SK-MEL-5 (cell line): ENCODE measurements at regions not wholly inside any gene's neighbourhood (a gene's known extent, or its start where the extent isn't known, plus 50 kb on each side); places are given as distances from the start of the nearest gene placed in this dataset.

Experiments used
- DNase-seq: peaks from one replicate; pipeline ENCODE4 v3.0.0-alpha.2; 2016; ENCODE audit warnings: low read depth, low spot score
- in situ Hi-C: cut with HindIII; loops from 2 replicates; pipeline ENCODE4 v1.10.0; 2016; ENCODE audit warnings: low sequenced_read_pairs, high pct_unique_total_duplicates, low pct_unique_long_range_greater_than_20kb

DNA sequence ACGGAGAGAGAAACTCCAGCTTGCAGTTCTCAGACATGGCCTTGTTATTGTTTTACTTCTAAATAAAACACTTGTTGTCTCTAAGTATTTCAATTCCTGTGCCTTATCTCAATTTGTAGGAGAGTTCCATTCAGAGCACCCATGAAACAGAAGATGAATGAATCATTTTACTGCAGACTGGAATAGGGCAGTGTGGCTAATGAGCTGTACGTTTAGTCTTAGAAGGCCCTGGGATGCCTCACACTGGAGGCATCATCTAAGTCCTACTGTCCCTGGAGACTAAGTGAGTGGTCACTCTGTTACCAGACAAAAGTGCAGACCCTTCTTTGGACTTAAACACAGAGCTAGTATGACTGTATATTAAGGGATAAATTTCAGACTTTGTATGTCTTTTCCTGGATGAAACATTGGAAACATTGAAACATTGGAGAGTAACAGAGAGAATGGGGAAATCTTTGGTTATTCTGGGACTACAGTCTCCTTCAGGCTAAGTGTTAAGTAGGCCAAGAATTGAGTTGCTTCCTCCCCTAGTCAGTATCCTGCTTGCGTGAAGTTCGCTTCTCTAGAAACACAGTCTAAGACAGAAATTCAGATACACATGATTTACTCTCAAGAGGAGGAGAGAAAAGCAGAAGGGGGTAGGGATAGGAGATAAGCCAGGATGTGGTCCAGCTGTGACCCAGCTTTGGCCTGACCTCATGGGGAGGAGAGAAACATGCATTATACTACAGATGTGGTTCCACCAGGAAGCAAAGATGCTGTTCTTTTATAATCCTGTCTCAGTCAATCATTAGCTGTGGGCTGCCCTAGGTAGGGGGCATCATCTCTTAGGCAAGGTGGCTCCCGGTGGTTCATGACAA, 167.4 kb upstream of the BMP2 start:
- in situ Hi-C loops: no loop called here
- DNase-seq: no peak

DNA sequence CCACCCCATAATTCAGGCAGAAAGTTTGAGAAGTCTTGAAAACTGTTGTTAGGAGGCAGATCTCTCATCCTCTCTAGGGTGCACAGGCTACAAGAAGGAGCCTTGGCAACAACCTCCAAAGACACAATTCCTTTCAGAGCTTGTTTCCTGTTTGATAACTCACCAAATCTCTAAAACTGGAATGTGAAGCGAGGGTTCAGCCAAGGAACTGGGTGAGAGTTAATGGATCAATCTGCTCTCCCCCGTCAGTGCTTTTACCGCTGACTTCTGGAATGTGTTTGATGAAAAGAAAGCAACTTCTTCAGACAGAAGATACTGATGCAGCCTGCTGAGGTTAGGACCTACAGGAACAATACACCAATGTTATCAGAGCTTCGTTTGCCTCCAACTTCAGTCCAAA, 171.8 kb upstream of the BMP2 start:
- DNase-seq: no peak
- in situ Hi-C loops: no loop called here

DNA sequence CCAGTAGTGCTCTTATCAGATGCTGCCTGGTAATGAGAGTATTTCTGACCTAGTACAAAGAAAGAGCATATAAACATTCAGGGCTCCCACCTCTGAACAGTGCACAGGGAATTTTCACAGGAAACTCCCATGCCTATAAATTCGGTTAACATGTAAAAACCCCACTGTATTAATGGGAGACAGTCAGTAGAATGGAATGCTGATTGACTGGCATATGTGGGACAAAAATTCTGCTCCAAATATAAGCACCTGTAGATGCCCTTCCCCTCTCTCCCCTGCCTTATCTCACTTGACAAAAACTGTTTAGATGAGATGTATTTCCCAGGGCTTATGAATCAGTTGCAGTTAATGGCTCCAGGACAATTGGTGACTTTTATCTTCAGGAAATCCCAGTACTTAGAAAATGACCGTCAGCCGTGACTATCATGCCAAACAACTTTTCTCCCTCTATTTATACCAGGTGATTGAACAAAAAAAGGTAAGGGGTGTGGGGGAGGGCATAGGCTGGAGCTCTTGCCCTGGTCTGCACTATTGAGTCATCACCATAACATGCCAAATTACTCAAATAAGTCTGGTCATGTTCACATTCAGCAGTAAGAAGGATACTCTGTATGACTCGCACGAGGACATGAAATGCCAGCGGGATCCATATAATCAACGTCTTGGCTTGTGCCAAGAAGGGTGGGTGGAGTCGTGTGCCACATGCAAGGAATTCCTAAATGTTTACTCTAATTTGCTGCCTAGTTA, 176.4 kb upstream of the BMP2 start:
- no peak for DNase-seq
- in situ Hi-C loops: no loop called here

DNA sequence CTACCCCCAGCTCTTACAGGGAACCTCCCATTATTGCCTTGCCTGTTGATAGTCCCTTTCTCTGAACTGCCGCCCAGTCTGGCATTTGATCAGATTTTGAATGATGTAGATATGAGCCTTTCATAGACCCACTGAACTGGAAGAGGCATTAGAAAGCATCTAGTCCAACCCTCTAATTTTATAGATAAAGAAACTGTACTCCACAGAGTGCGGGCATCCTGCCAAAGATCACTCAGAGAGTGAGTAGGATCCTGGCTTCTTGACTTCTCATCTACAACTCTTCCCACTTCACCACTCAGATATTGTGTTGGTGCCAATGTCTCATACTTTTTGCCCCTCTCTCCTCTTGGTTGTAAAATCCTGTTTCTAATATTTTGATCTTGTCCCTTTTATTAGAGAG, 179.2 kb upstream of the BMP2 start:
- in situ Hi-C loops: no loop called here
- DNase-seq: no peak

DNA sequence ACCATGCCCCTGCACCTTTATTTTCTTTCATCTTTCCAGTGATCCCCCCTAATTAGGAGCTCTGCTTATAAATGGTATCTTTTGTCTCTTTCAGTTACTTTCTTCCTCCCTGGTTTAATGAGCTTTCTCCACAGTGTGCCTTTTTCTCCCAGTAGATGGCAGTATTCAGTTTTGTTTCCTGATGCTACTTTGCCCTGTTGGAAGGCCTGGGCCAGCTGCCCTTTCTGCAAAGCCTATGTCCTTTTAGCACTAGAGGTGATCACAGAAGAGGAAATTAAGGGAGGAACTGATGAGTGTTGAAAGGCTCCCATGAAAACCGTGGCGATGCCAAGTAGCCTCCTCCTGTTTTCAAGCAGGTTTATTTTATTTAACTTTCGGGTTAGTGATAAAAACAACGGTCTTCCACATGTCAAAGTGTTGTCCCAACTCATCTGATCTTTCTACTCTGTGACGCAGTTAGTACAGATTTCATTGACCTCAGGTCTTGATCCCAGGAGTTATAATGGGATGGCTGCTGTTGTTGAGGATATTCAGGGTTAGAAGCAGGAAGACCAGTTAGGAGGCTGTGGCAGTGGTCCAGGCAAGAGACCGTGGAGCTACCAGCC, 184.2 kb upstream of the BMP2 start:
- peak; percentile 82 for DNase-seq
- in situ Hi-C loops: no loop called here

DNA sequence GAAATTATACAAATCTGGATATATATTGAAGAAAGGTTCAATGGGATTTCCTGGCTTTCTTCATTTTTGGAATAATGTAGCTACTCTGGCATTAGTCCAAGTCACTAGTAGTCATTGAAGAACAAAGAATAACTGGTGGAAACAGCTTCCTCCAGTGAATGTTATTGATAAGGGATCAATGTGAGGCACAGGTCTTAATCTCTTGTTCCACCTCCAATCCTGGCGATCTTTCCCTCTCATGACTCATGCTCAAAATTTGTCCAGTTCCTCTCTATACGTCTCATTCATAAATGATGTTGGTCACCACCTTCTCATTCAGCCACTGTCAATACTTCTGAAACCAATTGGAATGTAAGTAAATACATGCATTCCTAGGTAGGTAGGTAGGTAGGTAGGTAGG, 185.0 kb upstream of the BMP2 start:
- in situ Hi-C loops: no loop called here
- no peak for DNase-seq

DNA sequence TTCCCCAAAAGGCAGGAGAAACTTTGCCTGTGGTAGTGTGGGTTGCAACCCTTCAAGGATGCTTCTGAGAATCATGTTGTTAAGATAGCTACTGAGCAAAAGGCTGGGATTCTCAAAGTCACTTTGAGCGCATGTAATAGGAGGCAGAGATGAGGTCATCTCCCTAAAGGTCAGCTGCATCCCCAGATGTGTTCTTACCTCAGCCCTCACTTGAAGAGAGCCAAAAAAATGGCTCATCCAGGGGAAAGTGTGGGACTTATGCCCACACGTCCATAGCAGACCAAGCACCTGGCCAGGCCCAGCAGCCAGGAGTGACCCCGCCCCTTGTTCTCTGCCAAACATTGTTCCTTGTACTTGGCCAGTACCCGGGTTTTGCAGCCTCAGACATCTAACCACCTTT, 187.0 kb upstream of the BMP2 start:
- in situ Hi-C loops: no loop called here
- no peak for DNase-seq

DNA sequence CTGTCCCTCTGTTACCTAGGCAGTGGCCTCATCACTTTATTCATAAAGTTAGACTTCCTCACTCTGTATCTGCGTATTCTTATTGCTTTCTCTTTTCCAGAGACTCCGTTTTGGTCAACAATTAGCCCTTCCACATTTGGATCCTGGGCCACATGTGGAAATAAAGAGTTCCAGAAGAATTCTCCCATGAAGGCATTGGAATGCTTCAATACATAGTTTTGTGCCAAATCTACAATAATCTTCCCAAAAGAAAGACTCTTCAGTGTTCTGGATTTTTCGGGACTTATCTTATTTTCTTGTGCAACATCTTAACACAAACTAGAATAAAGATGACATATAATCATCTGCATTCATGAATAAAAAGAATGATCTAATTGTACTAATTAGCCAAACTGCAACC, 187.7 kb upstream of the BMP2 start:
- no peak for DNase-seq
- in situ Hi-C loops: no loop called here

DNA sequence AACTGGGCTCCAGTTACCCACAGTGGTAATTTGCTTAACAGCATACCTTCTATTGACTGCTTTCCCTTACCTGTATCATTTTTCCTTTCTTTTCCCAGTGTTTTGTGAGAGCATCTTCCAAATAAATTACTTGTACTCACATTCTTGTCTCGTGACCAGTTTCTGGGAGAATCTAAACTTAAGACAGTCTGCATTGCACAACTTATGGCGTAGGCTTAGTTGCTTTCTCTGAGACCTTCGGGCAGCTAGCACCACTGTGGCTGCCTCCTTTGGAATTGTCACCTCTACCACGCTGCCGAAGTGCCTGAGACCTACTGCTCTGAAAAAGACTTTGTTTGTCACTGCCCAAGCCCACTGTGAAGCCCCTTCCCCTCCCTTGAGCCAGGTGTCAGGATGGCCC, 188.1 kb upstream of the BMP2 start:
- no peak for DNase-seq
- in situ Hi-C loops: no loop called here

DNA sequence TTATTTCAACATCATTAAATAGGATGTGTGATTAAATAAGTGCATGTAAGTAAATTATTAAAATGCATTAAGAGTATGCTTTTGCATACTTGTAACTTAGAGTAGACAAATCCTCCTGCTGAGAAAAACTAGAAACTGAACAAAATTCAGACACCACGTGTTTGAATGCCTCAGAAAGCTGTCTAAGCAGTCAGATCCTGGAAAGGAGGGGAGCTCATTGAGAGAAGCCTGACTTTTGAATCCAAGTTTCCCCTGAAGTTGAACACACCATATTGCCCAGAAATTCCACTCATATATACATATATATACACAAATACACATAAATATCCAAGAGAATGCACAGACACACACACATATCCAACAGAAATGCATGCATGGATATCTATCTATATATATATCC, 190.0 kb upstream of the BMP2 start:
- in situ Hi-C loops: no loop called here

DNA sequence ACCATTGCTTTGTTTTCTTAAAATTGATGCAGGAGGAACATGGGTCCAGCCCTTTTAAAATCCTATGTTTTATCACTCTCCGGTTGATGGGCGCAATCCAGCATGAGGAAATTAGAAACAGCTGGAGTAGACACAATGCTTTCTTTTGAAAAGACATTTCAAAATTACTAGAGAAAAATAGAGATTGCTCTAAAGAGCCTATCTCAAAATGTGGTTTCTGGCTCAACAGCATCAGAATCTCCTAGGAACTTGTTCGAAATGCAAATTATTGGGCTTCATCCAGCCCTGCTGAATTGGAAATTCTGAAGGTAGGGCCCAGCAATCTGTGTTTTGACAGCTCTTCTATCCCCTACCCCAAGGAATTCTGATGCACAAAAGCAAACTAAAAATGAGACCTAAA, 190.8 kb upstream of the BMP2 start:
- DNase-seq: no peak
- in situ Hi-C loops: no loop called here

More for the DNA sequence above, 190.0 kb upstream of the BMP2 start:
- DNase-seq: no peak

DNA sequence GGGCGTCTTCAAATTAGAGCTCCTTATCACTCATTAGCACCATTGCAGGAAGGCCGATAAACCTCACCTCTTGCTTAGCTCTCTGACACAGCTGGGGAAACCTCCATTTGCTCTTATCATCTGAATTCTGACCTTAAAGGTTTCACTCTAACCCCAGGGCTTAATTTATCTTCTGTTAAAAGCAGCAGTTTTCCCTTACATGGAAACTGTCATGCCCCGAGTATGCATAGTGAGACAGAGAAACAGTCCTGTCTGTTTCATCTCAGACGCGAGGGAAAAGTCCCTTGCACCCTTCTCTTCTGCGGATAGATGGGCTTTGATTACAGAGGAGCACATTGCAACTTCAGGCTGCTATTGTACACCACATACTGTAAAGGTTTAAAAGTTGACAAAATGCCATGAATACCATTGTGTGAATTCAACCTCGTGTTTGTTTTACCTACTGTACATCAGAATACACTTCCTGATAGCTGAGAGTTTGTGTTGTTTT, 191.5 kb upstream of the BMP2 start:
- in situ Hi-C loops: no loop called here
- no peak for DNase-seq

DNA sequence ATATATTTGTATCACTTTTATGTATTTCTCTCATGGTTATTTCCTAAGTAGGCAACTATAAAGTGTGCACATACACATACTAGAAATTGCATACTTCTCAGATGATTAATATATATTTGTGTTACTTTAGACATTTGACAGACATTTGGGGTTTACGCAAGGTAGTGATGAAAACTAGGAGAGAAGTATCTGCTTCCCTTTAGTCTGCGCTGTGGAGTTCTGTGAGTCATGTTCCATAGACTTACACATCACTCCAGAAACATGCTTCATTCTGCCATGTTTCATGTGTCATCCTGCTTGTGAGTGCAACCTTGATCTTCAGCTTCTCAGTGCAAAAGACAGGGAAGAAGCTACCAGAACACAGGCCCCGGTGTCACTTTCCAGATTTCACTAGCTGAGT, 200.7 kb upstream of the BMP2 start:
- no peak for DNase-seq
- in situ Hi-C loops: no loop called here

DNA sequence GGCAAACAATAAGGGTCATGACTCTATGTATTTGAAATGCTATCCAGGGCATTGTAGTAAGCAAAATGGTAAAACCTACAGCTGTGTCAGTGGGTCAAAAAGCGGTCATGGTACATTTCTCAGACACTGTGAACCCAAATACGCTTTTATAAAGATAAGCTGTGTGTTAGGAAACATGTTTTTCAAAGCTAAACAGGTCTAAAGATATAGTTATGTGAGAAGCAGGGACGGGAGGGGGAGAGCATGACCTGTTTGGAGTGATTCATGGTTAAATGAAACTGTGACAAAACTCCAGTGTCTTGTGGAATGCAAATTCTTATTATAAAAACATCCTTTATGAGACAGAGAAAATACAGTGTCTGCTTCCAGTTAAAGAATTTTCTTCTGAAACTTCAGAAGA, 205.4 kb upstream of the BMP2 start:
- no peak for DNase-seq
- in situ Hi-C loops: no loop called here

DNA sequence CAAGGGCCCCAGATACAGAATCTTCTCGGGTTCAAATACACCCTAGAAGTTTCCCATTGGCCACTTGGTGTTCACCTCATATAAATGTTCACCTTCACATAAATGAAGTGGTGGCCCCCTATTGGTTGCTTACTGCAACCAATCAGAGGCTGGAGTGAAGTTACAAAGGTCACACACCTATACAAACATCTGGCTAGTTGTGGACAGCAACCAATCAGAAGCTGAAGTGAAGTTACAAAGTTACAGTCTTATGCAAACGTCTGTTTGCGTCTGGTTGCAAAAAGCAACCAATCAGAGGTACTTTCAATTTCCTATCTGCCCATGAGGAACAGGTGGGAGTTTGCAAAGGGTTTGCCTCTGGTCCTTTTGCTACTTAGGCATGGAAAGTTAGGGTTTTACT, 206.5 kb upstream of the BMP2 start:
- no peak for DNase-seq

DNA sequence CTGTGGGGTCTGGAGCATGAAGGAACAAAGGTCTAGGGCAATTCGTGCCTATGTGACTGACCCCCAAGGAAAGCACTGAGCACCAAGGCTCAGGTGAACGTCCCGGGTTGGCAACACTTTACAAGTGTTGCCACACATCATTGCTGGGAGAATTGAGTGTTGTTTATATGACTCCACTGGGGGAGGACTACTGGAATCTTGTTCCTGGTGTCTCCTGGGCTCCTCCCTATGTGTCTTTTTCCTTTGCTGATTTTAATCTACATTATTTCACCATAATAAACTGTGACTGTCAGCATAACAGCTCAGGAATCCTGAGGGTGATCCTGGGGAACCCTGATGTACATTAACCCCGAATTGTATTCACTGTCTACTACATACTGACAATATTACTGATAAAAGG, 207.7 kb upstream of the BMP2 start:
- no peak for DNase-seq
- in situ Hi-C loops: no loop called here

More for the DNA sequence above, 206.5 kb upstream of the BMP2 start:
- in situ Hi-C loops: no loop called here

DNA sequence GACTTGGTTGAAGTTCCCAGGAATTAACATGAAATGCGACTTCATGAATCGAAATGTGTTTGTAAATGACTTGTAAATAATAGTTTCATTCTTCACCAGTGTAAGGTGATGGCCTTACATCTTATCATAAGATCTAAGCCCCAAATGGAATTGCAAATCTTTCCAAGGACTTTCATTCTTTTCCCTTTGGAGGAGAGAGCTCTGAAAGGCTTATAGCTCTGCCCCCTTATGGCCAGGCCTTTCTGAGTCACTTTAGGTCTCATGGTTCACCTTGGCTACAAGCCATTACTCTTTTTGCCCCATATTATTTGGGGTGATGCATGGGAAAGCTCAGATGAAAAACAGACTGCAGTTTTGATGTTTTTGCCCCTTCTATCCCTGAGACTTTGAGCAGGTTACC, 209.1 kb upstream of the BMP2 start:
- peak; percentile 45 for DNase-seq
- in situ Hi-C loops: no loop called here

DNA sequence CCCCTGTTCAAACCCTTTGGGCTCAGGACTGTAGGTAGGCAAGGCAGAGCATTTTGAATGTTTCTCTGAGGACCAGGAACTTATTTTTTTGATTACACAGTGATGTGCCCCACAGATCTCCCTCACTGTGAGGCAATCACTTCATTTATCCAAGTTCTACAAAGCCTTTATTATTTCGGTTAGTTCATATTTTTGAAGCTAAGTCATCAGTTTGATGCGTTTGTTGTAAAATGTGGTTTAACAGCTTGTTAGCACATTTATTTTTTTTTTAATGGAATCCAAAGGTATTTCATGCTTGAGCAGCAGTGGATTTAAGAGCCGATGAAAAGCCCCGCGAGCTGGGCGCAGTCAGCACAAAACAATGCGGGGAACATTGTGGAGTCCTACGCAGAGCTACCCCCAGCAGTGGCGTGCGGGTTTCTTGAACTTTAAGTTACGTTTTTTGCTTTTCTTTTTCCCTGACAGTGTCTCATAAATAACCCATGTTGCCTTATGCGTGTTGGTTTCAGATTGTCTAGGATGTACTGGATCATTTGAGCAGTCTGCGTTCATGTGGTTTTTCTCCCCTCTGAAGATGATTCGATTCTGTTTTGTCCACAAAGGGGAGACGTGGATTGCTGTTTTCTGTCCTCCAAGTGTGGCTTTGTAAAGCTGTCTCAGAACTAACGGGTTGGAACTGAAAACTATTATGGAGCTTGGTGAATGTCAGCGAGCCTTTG, 233.6 kb upstream of the BMP2 start:
- DNase-seq: peak; percentile 28
- in situ Hi-C loops: no loop called here
